Stomach (tissue), 8 donors: ENCODE measurements at regions not wholly inside any gene's neighbourhood (a gene's known extent, or its start where the extent isn't known, plus 50 kb on each side); places are given as distances from the start of the nearest gene placed in this dataset.

ENCODE experiments used
- DNase-seq, 2 donors: peaks; one replicate each; pipeline versions ENCODE4 v3.0.0 to v3.0.0-alpha.2; 2013 to 2019
- H3K27ac ChIP-seq, 5 donors: fragments of 200-600 bp in 4 of 5; sonication (generic) in 4 of 5; one replicate each; pipeline ENCODE4 v1.5.1; 2013 to 2019; ENCODE audit warnings: mild to moderate bottlenecking in 1 of 5, moderate library complexity in 1 of 5
- H3K27me3 ChIP-seq, 3 donors: fragments of 200-600 bp; sonication (generic); one replicate each; pipeline ENCODE4 v1.5.1; 2017 to 2019; ENCODE audit warnings: mixed run types in 1 of 3
- H3K36me3 ChIP-seq, 4 donors: fragments of 200-600 bp; sonication (generic); 1 replicate in 3 of 4; 2 replicates in 1 of 4; pipeline ENCODE4 v1.5.1; 2016 to 2019
- H3K4me1 ChIP-seq, 4 donors: fragments of 200-600 bp; sonication (generic); one replicate each; pipeline ENCODE4 v1.5.1; 2016 to 2019
- H3K4me3 ChIP-seq, 4 donors: fragments of 200-600 bp; sonication (generic) in 3 of 4; one replicate each; pipeline ENCODE4 v1.5.1; 2016 to 2019; ENCODE audit warnings: mild to moderate bottlenecking in 1 of 4
- H3K9me3 ChIP-seq, 4 donors: fragments of 200-600 bp; sonication (generic); one replicate each; pipeline ENCODE4 v1.5.1; 2016 to 2019
- EP300 ChIP-seq: sonication (generic); formaldehyde crosslinking; IDR thresholded peaks from one replicate; pipeline ENCODE4 v1.6.1; 2017; ENCODE audit warnings: antibody characterized with exemption
- POLR2A ChIP-seq, 4 donors: fragments of 450-650 bp; IDR thresholded peaks; one replicate each; pipeline ENCODE4 v1.6.1; 2016; ENCODE audit warnings: antibody characterized with exemption in 4 of 4, control low read depth in 2 of 4, mild to moderate bottlenecking in 1 of 4, moderate library complexity in 1 of 4
- POLR2AphosphoS5 ChIP-seq, 3 donors: sonication (generic); formaldehyde crosslinking; IDR thresholded peaks; one replicate each; pipeline ENCODE4 v1.6.1; 2016; ENCODE audit warnings: antibody characterized with exemption in 3 of 3
- WGBS, 5 donors: extraction: QIAGEN DNeasy Blood & Tissue Kit in 3 of 5; methylation state at CpG; one replicate each; pipeline versions ENCODE4 v1.1.5 to v1.1.7; 2013 to 2018; 5-methylcytosine and 5-hydroxymethylcytosine counted together
- intact Hi-C: fragments of 100-400 bp; cut with DNase I; formaldehyde crosslinking; loops from one replicate; pipeline ENCODE4 v1.15.1; 2023; ENCODE audit warnings: low total_unique reads
- TF ChIP-seq, protein P1 (sequence below), 7 experiments: fragments of 450-650 bp in 4 of 7; fragments of 200-600 bp in 3 of 7; sonication (generic) in 3 of 7; IDR thresholded peaks; one replicate each; pipeline ENCODE4 v1.5.1; 2016 to 2019; ENCODE audit warnings: antibody characterized with exemption in 7 of 7, control low read depth in 2 of 7, mild to moderate bottlenecking in 1 of 7
- donor health status: healthy with polysubstance abuse.
- donor health status: Bipolar disorder and iron deficiency.
- donor health status: healthy.

DNA sequence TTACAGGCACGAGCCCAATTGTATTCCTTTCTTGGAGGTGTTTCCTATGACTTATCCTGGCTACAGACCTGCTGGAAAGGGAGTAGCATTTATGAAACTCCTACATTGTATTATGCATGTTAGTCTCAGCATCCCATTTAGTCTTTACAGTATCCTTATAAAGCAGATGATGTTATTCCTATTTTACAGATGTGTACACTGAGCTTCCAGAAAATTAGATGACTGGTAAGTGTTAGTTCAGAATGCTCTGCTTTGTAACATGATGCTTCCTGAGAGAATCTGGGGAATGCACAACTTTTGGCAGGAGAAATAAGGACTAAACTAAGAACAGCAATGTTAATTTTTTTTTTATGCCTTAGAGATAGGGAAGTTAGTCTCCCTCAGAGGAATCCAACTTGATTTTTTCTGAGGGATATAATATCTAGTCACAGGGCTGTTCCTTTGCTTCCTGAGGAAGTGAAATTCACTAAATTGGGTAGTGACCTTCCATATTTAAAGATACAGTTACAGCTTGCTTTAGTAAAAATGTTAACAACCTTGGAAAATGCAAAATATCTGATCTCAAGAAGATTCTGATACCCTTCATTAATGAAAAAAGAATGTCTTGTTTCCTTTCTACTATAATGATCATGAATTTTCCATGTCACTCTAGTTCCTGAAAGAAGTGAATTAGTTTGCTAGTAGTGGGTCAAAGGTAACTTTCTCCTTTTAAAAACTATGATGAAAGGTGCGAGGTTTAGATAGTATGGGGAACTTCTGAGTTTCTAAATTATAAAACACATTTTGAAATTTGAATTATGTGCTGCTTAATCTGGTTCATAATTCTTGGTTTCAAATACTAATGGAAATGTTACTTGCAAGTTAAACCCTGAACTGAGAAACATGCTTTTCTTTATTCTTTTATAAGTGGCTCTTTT lies 194.0 kb upstream of the PRPS1L1 start:
- no peak for DNase-seq
- WGBS, 5 donors = 47 to 69% (median 62%) methylated on average over 2 of the region's 2 CpGs
- no peaks in the 10 kb centered on the region for H3K36me3 ChIP-seq
- no peak overlapping the region for H3K27ac ChIP-seq
- peaks cover 0 to 11% (median 0%) of the 10 kb centered on the region in 4 donors for H3K4me1 ChIP-seq
- no peaks in the 10 kb centered on the region for H3K9me3 ChIP-seq
- TF ChIP-seq EP300 (no peak), POLR2AphosphoS5 (IDR thresholded peaks at IDR 0.05) (no peak), POLR2A (IDR thresholded peaks at IDR 0.05) (no peak)
- TF ChIP-seq, protein P1, sequence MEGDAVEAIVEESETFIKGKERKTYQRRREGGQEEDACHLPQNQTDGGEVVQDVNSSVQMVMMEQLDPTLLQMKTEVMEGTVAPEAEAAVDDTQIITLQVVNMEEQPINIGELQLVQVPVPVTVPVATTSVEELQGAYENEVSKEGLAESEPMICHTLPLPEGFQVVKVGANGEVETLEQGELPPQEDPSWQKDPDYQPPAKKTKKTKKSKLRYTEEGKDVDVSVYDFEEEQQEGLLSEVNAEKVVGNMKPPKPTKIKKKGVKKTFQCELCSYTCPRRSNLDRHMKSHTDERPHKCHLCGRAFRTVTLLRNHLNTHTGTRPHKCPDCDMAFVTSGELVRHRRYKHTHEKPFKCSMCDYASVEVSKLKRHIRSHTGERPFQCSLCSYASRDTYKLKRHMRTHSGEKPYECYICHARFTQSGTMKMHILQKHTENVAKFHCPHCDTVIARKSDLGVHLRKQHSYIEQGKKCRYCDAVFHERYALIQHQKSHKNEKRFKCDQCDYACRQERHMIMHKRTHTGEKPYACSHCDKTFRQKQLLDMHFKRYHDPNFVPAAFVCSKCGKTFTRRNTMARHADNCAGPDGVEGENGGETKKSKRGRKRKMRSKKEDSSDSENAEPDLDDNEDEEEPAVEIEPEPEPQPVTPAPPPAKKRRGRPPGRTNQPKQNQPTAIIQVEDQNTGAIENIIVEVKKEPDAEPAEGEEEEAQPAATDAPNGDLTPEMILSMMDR (IDR thresholded peaks at IDR 0.05) = no peak
- H3K27me3 ChIP-seq = no peaks in the 10 kb centered on the region
- intact Hi-C loops = no loop called here
- no peak overlapping the region for H3K4me3 ChIP-seq

DNA sequence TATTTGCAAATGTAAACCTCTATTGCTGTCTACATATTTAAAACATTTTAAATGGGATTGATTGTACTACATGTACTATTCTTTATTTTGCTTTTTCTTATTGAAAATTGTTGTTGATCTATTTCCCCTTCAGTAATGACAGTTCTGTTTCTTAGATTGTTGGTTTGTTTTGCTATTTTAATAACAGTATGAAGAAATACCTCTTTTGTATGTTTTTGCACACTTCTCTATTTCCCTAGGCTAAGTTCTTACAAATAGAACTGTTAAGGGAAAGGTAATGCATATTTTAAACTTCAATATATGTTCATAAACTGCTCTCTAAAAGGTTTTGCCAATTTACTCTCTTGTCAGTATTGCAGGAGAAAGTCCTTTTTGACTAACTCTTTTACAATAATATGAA lies 195.0 kb upstream of the PRPS1L1 start:
- TF ChIP-seq EP300 = no peak
- no peak for TF ChIP-seq POLR2AphosphoS5 (IDR thresholded peaks at IDR 0.05)
- TF ChIP-seq, protein P1 (IDR thresholded peaks at IDR 0.05) = no peak
- Histone ChIP-seq H3K9me3 (no peaks in the 10 kb centered on the region), H3K36me3 (no peaks in the 10 kb centered on the region), H3K4me3 (no peak overlapping the region), H3K27me3 (no peaks in the 10 kb centered on the region), H3K27ac (no peak overlapping the region), H3K4me1 (peaks cover 0 to 11% (median 0%) of the 10 kb centered on the region in 4 donors)
- DNase-seq = no peak
- intact Hi-C loops = no loop called here

DNA sequence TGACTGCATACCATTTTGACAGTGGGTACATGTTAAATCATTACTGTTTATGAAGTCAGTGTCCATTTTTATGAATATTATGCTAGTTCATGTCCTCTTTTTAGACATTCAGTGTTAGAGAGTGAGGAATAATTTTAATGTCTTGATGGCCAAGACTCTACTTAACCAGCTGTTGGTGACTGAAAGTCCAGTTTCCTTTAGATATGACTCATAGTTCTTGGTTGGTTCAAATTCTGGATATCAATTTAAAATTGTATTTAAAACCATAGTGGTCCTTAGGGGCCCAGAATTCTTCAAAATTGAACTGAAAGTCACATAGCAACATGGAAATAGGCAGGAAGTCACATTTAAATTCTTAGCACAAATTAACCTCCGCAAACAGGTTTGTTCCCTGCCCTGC lies 196.5 kb upstream of the PRPS1L1 start:
- no peak overlapping the region for H3K4me3 ChIP-seq
- H3K27ac ChIP-seq = no peak overlapping the region
- H3K9me3 ChIP-seq = no peaks in the 10 kb centered on the region
- no peaks in the 10 kb centered on the region for H3K27me3 ChIP-seq
- intact Hi-C loops = no loop called here
- DNase-seq = no peak
- 90 to 100% (median 95%) methylated on average over 1 of the region's 1 CpG for WGBS, 5 donors
- TF ChIP-seq POLR2AphosphoS5 (IDR thresholded peaks at IDR 0.05) = no peak
- TF ChIP-seq, protein P1 (IDR thresholded peaks at IDR 0.05) = no peak
- TF ChIP-seq POLR2A (IDR thresholded peaks at IDR 0.05) = no peak
- TF ChIP-seq EP300 = no peak
- peaks cover 0 to 11% (median 0%) of the 10 kb centered on the region in 4 donors for H3K4me1 ChIP-seq
- H3K36me3 ChIP-seq = no peaks in the 10 kb centered on the region

DNA sequence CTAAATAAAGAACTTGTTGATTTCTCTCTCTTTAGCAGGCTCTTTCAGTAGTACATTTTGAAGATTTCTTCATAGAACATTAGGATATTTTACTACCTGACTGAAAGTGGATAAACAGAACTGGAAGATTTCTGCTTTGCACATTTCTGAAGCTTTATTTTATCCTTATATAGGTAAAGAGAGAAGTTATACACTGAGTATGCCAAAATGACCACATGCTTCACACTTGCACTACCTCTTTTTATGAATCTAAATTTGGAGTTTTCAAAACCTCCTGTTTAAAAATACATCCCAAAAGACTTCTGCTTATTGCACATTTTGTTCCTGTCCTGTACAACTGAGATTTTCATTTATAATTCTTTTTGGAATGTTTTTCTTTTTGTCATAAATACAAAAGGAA lies 197.4 kb upstream of the PRPS1L1 start:
- H3K36me3 ChIP-seq = no peaks in the 10 kb centered on the region
- H3K9me3 ChIP-seq = no peaks in the 10 kb centered on the region
- DNase-seq = no peak
- intact Hi-C loops = no loop called here
- H3K27ac ChIP-seq = no peak overlapping the region
- H3K27me3 ChIP-seq = no peaks in the 10 kb centered on the region
- H3K4me1 ChIP-seq = peaks cover 0 to 11% (median 0%) of the 10 kb centered on the region in 4 donors
- TF ChIP-seq POLR2A (IDR thresholded peaks at IDR 0.05) (no peak), POLR2AphosphoS5 (IDR thresholded peaks at IDR 0.05) (no peak), EP300 (no peak)
- TF ChIP-seq, protein P1 (IDR thresholded peaks at IDR 0.05) = no peak
- no peak overlapping the region for H3K4me3 ChIP-seq
